ENCODE measurements at regions not wholly inside any gene's neighbourhood (a gene's known extent, or its start where the extent isn't known, plus 50 kb on each side); places are given as distances from the start of the nearest gene placed in this dataset.

DNA sequence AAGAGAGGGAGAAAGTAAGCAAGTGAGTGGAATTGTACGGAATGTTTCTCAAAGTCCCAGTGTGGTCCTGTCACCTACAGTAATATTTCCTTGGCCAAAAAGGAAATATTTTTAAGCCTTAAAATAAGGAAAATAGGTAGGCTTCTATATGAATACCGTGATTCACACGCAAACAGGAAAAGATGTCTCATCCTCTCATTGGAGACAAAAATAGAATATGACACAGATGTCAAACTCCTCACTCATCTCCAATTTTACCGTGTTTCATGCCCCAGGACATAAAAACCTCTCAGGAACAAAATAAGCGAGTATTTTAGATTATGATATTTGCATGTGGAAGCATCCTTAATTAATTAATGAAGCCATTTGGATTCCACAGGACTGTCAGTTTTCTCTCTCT is 1269.5 kb downstream of the RAPGEF2 start:
- no peak for DNase-seq (ENCODE audit: low spot score)
- TF ChIP-seq, protein P1, sequence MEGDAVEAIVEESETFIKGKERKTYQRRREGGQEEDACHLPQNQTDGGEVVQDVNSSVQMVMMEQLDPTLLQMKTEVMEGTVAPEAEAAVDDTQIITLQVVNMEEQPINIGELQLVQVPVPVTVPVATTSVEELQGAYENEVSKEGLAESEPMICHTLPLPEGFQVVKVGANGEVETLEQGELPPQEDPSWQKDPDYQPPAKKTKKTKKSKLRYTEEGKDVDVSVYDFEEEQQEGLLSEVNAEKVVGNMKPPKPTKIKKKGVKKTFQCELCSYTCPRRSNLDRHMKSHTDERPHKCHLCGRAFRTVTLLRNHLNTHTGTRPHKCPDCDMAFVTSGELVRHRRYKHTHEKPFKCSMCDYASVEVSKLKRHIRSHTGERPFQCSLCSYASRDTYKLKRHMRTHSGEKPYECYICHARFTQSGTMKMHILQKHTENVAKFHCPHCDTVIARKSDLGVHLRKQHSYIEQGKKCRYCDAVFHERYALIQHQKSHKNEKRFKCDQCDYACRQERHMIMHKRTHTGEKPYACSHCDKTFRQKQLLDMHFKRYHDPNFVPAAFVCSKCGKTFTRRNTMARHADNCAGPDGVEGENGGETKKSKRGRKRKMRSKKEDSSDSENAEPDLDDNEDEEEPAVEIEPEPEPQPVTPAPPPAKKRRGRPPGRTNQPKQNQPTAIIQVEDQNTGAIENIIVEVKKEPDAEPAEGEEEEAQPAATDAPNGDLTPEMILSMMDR (IDR thresholded peaks at IDR 0.05) = no peak
- H3K27me3 Mint-ChIP-seq (ENCODE audit: low read depth) = no peaks in the 10 kb centered on the region
- peaks cover 27% of the 10 kb centered on the region for H3K4me1 Mint-ChIP-seq (ENCODE audit: low read depth)
- H3K9me3 Mint-ChIP-seq (ENCODE audit: low read depth) = no peaks in the 10 kb centered on the region
- no peak overlapping the region for H3K4me3 Mint-ChIP-seq (ENCODE audit: unreplicated experiment)
- H3K27ac Mint-ChIP-seq (ENCODE audit: unreplicated experiment) = peak overlapping the region; percentile 33
- H3K36me3 Mint-ChIP-seq (ENCODE audit: low read depth) = no peaks in the 10 kb centered on the region

DNA sequence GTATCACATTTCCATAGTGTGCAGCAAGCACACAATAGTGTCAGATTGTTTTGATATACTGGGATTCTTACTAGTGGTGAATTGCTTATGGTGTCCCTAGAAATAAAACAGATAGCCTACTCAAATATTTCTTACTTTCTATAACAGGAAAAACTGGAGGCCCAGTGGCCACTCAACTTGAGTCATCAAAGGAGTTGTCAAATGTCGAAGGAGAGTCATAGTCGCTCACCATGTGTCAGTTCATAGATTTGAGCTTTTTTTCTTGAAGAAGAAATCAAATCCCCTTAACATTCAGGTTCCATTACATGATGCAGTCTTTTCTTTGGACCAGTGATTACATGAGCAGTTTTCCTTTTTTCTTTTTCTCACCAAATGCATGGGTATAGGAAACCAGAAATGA is 1271.0 kb downstream of the RAPGEF2 start:
- Mint-ChIP-seq H3K36me3 (ENCODE audit: low read depth) (no peaks in the 10 kb centered on the region), H3K27me3 (ENCODE audit: low read depth) (no peaks in the 10 kb centered on the region), H3K4me3 (ENCODE audit: unreplicated experiment) (no peak overlapping the region), H3K4me1 (ENCODE audit: low read depth) (peaks cover 27% of the 10 kb centered on the region), H3K27ac (ENCODE audit: unreplicated experiment) (no peak overlapping the region), H3K9me3 (ENCODE audit: low read depth) (no peaks in the 10 kb centered on the region)
- no peak for DNase-seq (ENCODE audit: low spot score)
- TF ChIP-seq, protein P1 (IDR thresholded peaks at IDR 0.05) = no peak

DNA sequence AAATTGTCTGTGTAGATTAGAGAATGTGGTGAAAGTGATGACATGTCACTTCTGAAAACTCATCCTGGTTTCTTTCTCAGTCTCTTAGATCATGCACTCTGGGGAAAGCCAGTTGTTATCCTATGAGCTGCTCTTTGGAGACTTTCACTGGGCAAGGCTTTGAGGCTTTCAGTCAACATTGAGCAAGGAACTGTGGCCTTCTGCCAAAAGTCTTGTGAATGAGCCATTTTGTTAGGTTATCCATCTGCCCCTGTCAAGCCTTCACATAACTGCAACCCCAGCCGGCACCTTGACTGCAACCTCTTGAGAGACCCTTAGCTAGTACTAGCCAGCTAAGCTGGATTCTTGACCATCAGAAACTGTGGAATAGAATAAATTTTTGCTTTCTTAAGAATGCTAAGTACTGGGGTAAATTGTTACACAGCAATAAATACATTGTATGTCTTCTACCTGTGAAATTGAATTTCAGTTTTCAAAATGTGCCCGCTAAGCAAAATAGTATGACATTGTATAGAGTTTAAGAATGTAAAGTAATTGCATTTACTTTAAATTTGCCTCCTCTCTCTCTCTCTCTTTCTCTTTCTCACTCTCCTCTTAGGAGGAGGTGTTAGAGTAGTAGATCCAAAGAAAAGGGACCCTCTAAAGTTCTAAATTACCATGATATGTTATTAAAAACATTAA is 1273.0 kb downstream of the RAPGEF2 start:
- H3K27ac Mint-ChIP-seq (ENCODE audit: unreplicated experiment) = no peak overlapping the region
- H3K4me1 Mint-ChIP-seq (ENCODE audit: low read depth) = peaks cover 18% of the 10 kb centered on the region
- no peak overlapping the region for H3K4me3 Mint-ChIP-seq (ENCODE audit: unreplicated experiment)
- H3K9me3 Mint-ChIP-seq (ENCODE audit: low read depth) = no peaks in the 10 kb centered on the region
- H3K36me3 Mint-ChIP-seq (ENCODE audit: low read depth) = no peaks in the 10 kb centered on the region
- TF ChIP-seq, protein P1 (IDR thresholded peaks at IDR 0.05) = no peak
- H3K27me3 Mint-ChIP-seq (ENCODE audit: low read depth) = no peaks in the 10 kb centered on the region
- no peak for DNase-seq (ENCODE audit: low spot score)

DNA sequence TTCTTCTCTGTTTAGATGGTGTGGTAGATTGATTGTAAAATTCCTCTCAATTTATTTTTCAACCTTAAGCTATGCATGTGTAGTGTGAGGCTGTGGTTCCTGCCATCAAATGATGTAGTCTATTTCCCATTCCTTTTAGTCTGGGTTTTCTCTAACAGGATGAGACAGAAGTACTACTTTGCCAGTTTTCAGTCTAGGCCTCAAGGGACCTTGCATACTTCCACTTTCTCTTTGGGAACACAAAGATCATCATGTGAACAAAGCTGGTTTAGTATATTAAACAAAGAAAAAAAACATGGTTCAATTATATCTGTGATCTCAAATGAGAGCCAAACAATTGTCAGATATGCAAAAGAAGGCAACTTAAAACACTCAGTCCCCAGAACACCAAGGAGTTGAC is 1284.0 kb downstream of the RAPGEF2 start:
- no peak overlapping the region for H3K4me3 Mint-ChIP-seq (ENCODE audit: unreplicated experiment)
- DNase-seq (ENCODE audit: low spot score) = no peak
- H3K27ac Mint-ChIP-seq (ENCODE audit: unreplicated experiment) = peak overlapping the region; percentile 13
- no peaks in the 10 kb centered on the region for H3K36me3 Mint-ChIP-seq (ENCODE audit: low read depth)
- H3K27me3 Mint-ChIP-seq (ENCODE audit: low read depth) = no peaks in the 10 kb centered on the region
- H3K9me3 Mint-ChIP-seq (ENCODE audit: low read depth) = peaks cover 3% of the 10 kb centered on the region
- TF ChIP-seq, protein P1 (IDR thresholded peaks at IDR 0.05) = no peak
- H3K4me1 Mint-ChIP-seq (ENCODE audit: low read depth) = peaks cover 17% of the 10 kb centered on the region

DNA sequence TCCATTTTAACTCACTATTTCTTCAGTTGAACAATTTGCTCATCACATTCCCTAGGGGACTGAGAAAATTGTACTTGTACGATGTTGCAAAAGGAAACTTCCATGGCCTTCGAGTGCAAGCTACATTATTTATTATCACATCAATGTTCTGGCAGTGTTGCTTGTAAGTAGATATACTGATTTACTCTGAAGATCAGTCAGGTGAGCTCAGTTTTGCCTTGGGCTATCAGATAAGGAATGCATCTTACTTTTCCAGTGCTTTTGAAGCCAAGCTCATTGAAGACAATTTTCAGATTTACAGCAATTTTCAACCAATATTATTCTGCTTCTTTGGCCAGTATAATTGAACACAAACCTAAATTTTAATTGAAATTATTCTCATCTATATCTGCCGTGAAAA is 1296.9 kb downstream of the RAPGEF2 start:
- H3K36me3 Mint-ChIP-seq (ENCODE audit: low read depth) = no peaks in the 10 kb centered on the region
- H3K9me3 Mint-ChIP-seq (ENCODE audit: low read depth) = peaks cover 3% of the 10 kb centered on the region
- DNase-seq (ENCODE audit: low spot score) = no peak
- no peaks in the 10 kb centered on the region for H3K27me3 Mint-ChIP-seq (ENCODE audit: low read depth)
- H3K4me1 Mint-ChIP-seq (ENCODE audit: low read depth) = peaks cover 29% of the 10 kb centered on the region
- no peak overlapping the region for H3K4me3 Mint-ChIP-seq (ENCODE audit: unreplicated experiment)
- TF ChIP-seq, protein P1 (IDR thresholded peaks at IDR 0.05) = no peak
- no peak overlapping the region for H3K27ac Mint-ChIP-seq (ENCODE audit: unreplicated experiment)
